Esophagus muscularis mucosa (tissue), 4 donors: ENCODE measurements at regions not wholly inside any gene's neighbourhood (a gene's known extent, or its start where the extent isn't known, plus 50 kb on each side); places are given as distances from the start of the nearest gene placed in this dataset.

Experiments used
- DNase-seq: peaks from one replicate; pipeline ENCODE4 v3.0.0-alpha.2; 2017; ENCODE audit errors: extremely low spot score
- H3K27ac ChIP-seq, 4 donors: fragments of 200-600 bp; sonication (generic); replicated peaks in 1 of 4; 1 replicate in 3 of 4; 2 replicates in 1 of 4; pipeline ENCODE4 v1.5.1; 2016 to 2019; ENCODE audit warnings: mild to moderate bottlenecking in 1 of 4
- H3K27me3 ChIP-seq, 4 donors: fragments of 200-600 bp; sonication (generic); one replicate each; pipeline versions ENCODE4 v1.5.1 to v1.6.0; 2016 to 2019
- H3K36me3 ChIP-seq, 4 donors: fragments of 200-600 bp; sonication (generic); one replicate each; pipeline ENCODE4 v1.5.1; 2016 to 2019
- H3K4me1 ChIP-seq, 4 donors: fragments of 200-600 bp; sonication (generic); one replicate each; pipeline ENCODE4 v1.5.1; 2016 to 2019
- H3K4me3 ChIP-seq, 4 donors: fragments of 200-600 bp; sonication (generic); 1 replicate in 2 of 4; 2 replicates in 2 of 4; pipeline ENCODE4 v1.5.1; 2016 to 2019; ENCODE audit warnings: mild to moderate bottlenecking in 4 of 4, moderate library complexity in 1 of 4
- H3K9me3 ChIP-seq, 4 donors: fragments of 200-600 bp; sonication (generic); 1 replicate in 3 of 4; 2 replicates in 1 of 4; pipeline ENCODE4 v1.5.1; 2016 to 2019
- EP300 ChIP-seq: sonication (generic); formaldehyde crosslinking; IDR thresholded peaks from one replicate; pipeline ENCODE4 v1.6.1; 2017; ENCODE audit warnings: antibody characterized with exemption
- POLR2A ChIP-seq: fragments of 450-650 bp; IDR thresholded peaks from one replicate; pipeline ENCODE4 v1.6.1; 2017; ENCODE audit warnings: antibody characterized with exemption, moderate library complexity, mild to moderate bottlenecking, low read depth
- POLR2AphosphoS5 ChIP-seq, 2 donors: sonication (generic); formaldehyde crosslinking; IDR thresholded peaks; one replicate each; pipeline ENCODE4 v1.6.1; 2017; ENCODE audit warnings: antibody characterized with exemption in 2 of 2
- WGBS: methylation state at CpG from one replicate; pipeline ENCODE4 v1.1.5; 2018; 5-methylcytosine and 5-hydroxymethylcytosine counted together
- intact Hi-C: fragments of 100-400 bp; cut with DNase I; formaldehyde crosslinking; loops from one replicate; pipeline ENCODE4 v1.15.1; 2023
- TF ChIP-seq, protein P1 (sequence below), 3 experiments: fragments of 200-600 bp in 2 of 3; fragments of 450-650 bp in 1 of 3; sonication (generic) in 2 of 3; IDR thresholded peaks; one replicate each; pipeline ENCODE4 v1.5.1; 2017 to 2019; ENCODE audit warnings: antibody characterized with exemption in 3 of 3, mild to moderate bottlenecking in 2 of 3, moderate library complexity in 1 of 3

DNA sequence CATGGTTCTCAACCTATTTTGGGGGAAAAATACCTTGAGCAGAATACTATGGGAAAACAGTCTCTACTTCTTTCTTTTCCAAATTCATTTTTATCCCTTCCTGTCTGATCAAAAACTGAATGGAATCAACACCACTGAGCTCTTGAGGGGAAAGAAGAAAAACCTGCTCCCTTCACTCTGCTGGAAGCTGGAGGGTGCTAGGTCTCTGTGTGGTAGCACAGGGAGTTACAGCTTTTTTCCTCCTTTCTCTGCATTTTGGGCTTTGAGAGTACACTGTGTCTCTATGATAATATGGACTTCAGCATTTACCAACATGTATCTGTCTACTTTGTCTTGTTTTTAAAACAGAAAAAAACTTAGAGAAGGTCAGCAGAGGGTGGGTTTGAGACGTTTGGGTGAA is 417.2 kb upstream of the SYT1 start:
- TF ChIP-seq EP300 = no peak
- no peak for TF ChIP-seq POLR2A
- TF ChIP-seq POLR2AphosphoS5 (IDR thresholded peaks at IDR 0.05) = no peak
- TF ChIP-seq, protein P1, sequence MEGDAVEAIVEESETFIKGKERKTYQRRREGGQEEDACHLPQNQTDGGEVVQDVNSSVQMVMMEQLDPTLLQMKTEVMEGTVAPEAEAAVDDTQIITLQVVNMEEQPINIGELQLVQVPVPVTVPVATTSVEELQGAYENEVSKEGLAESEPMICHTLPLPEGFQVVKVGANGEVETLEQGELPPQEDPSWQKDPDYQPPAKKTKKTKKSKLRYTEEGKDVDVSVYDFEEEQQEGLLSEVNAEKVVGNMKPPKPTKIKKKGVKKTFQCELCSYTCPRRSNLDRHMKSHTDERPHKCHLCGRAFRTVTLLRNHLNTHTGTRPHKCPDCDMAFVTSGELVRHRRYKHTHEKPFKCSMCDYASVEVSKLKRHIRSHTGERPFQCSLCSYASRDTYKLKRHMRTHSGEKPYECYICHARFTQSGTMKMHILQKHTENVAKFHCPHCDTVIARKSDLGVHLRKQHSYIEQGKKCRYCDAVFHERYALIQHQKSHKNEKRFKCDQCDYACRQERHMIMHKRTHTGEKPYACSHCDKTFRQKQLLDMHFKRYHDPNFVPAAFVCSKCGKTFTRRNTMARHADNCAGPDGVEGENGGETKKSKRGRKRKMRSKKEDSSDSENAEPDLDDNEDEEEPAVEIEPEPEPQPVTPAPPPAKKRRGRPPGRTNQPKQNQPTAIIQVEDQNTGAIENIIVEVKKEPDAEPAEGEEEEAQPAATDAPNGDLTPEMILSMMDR (IDR thresholded peaks at IDR 0.05) = no peak
- intact Hi-C loops = no loop called here
- no peak overlapping the region for H3K27ac ChIP-seq
- H3K4me3 ChIP-seq = no peak overlapping the region
- no peaks in the 10 kb centered on the region for H3K27me3 ChIP-seq
- no peaks in the 10 kb centered on the region for H3K36me3 ChIP-seq
- DNase-seq = no peak
- WGBS = 54% methylated on average over 1 of the region's 1 CpG
- H3K9me3 ChIP-seq = no peaks in the 10 kb centered on the region
- H3K4me1 ChIP-seq = no peaks in the 10 kb centered on the region

DNA sequence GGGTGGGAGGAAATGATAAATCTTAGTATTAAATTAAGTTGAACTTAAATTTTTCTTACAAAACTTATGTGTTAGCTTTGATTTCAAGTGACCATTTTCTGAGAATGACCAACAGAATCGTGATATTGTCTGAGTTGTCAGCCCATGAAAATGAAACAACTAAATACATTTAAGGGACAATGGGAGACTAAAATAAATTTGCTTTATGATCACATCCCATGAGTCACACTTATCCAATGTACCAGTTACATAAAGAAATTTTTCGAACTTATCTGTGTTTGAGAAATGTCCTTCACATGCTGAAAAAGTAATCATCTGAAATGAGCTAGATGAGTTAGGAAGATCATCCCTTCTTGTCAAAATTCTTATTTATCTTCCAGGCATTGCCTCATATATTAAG is 415.9 kb upstream of the SYT1 start:
- Histone ChIP-seq H3K9me3 (no peaks in the 10 kb centered on the region), H3K27me3 (no peaks in the 10 kb centered on the region), H3K4me3 (no peak overlapping the region), H3K36me3 (no peaks in the 10 kb centered on the region), H3K4me1 (no peaks in the 10 kb centered on the region), H3K27ac (no peak overlapping the region)
- TF ChIP-seq POLR2A (no peak), POLR2AphosphoS5 (IDR thresholded peaks at IDR 0.05) (no peak), EP300 (no peak)
- TF ChIP-seq, protein P1 (IDR thresholded peaks at IDR 0.05) = no peak
- DNase-seq = no peak
- intact Hi-C loops = no loop called here
- 90% methylated on average over 2 of the region's 2 CpGs for WGBS

DNA sequence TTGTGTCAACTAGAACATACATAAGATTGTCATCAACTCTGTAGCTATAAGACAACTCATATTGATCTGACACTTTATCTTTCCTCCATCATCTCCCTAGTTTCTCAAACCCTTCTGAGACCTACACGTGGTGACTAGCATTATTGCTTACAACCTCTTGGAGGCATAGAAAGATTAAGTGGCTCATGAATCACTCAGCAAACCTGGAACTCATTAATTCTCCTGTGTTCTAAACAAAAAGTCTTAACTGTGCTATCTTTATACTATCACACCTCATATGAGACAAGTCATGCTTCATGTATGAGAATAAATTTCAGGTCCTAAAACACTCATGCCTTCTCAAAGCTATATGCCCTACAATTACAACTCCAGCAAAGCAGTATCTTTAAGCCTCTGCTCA is 408.6 kb upstream of the SYT1 start:
- TF ChIP-seq POLR2AphosphoS5 (IDR thresholded peaks at IDR 0.05) = no peak
- TF ChIP-seq POLR2A = no peak
- TF ChIP-seq EP300 = no peak
- TF ChIP-seq, protein P1 (IDR thresholded peaks at IDR 0.05) = no peak
- H3K4me3 ChIP-seq = no peak overlapping the region
- no peak for DNase-seq
- H3K27me3 ChIP-seq = no peaks in the 10 kb centered on the region
- no peaks in the 10 kb centered on the region for H3K36me3 ChIP-seq
- intact Hi-C loops = no loop called here
- H3K4me1 ChIP-seq = no peaks in the 10 kb centered on the region
- WGBS = 34% methylated on average over 1 of the region's 1 CpG
- H3K9me3 ChIP-seq = no peaks in the 10 kb centered on the region
- no peak overlapping the region for H3K27ac ChIP-seq

DNA sequence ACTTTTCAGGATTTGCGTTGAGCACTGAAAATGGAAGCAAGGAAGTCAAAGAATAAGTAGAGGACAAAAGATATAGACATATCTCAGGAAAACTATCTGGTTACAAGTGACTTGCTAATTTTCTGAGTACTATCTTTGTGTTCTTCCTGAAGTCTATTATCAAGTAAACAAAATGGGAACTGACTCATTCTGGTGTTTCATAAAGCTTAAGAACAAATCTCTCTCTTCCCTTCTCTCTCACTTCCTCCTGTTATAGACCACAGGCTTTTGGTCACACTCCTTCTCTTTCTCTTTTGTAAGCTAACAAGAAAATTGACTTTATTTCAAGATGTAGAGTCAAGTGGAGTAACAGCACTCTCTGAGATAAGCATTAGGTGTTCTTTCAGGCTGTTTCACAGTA is 406.6 kb upstream of the SYT1 start:
- no peaks in the 10 kb centered on the region for H3K36me3 ChIP-seq
- no peaks in the 10 kb centered on the region for H3K9me3 ChIP-seq
- H3K4me1 ChIP-seq = no peaks in the 10 kb centered on the region
- H3K27ac ChIP-seq = no peak overlapping the region
- TF ChIP-seq POLR2A (no peak), EP300 (no peak), POLR2AphosphoS5 (IDR thresholded peaks at IDR 0.05) (no peak)
- TF ChIP-seq, protein P1 (IDR thresholded peaks at IDR 0.05) = no peak
- WGBS = 93% methylated on average over 1 of the region's 1 CpG
- H3K27me3 ChIP-seq = no peaks in the 10 kb centered on the region
- no peak for DNase-seq
- no peak overlapping the region for H3K4me3 ChIP-seq
- intact Hi-C loops = no loop called here
